HG03469 (cell line): ENCODE measurements at regions not wholly inside any gene's neighbourhood (a gene's known extent, or its start where the extent isn't known, plus 50 kb on each side); places are given as distances from the start of the nearest gene placed in this dataset.
"Not testable (repeated sequence)": the region's sequence is repeated elsewhere in the genome, so short reads cannot be mapped to it uniquely, and the experiment has no call there.

Source experiments
- ATAC-seq: cut with Tn5 transposase; IDR thresholded peaks from one replicate; pipeline ENCODE4 v1.9.1; 2021; ENCODE audit warnings: mild to moderate bottlenecking, moderate library complexity, moderate number of reproducible peaks; ENCODE audit not compliant: unreplicated experiment

DNA sequence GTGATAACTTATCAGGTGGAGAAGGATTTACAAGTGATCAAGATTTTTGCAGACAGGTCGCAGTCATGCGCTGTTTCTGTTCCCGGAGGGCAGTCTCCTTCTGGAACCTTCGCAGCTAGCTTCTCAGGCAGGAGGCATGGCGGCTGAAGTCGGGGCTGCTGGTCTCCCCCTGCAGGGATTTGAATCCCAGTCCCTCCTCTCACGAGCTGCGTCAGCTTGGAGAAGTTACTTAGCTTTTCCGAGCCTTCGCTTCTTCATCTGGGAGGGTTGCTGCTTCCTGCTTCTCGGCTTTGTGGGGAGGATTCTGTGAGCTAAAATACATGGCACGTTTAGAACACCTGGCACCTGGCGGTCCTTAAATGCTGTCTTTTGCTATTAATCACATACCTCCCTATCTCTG lies 287.8 kb upstream of the FOXF1 start:
- no peak for ATAC-seq

DNA sequence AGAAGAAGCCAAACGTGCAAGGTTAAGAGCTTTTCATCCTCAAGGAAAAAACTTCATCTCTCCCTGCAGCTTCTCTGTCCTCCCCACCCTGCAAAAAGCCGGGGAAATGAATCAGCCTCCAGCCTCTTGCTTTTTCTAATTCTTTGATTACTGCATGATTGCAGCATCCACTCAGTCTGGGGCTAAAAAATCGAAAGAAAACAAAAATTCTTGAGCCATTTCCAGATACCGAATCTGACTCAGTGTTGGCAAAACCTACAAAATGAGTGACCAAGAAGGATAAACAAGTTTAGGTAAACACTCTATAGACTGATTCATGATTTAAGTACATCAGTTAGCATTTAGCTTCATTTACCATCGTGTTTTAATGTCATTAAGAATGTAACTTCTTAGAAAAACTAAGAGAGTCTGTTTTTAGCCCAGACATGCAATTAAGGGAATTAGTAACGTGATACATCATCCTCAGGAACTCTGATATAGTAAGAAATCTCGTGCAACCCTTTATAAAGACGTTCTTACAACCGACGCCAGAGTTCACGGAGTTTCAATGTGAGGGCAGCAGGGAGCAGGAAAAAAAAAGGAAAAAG lies 287.3 kb upstream of the FOXF1 start:
- ATAC-seq, result no peak

- ATAC-seq, result no peak
Measured at GRCh38 chr16:86224126-86224525, 286.2 kb upstream of the FOXF1 start.

DNA sequence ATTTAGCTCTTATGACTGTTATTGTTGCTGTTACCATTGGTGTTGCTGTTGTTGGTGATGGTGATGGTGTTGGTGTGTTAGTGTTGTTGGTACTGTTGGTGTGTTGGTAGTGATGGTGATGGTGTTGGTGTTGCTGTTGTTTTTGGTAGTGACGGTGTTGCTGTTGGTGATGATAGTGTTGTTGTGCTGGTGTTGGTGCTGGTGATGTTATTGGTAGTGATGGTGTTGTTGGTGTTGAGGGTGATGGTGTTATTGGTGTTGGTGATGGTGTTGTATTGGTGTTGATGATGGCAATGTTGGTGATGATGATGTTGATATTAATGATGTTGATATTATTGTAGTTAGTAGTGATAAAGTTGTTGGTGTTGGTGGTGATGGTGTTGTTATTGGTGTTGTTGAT lies 285.7 kb upstream of the FOXF1 start:
- ATAC-seq, result no peak

DNA sequence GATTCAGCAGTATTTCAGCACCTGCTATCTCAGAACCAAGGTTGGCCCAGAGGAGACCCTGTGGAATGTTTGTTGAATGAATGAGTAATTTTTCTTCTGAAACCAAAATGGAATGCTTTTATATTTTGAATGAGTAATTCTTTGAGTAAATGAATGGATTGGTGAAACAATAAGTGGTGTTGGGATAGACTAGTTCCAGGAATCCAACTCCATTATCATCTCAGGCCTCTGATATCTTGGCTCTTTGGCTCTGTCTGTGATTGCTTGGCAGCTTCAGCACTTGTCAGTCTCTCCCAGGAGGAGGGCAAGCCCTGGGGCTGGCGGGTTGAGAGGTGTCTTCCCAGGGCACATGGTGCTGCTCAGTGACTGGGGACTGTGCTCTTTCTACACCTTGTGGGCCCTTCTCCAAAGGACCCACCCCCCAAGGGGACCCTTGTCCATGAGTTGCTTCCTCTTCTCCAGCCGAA lies 284.4 kb upstream of the FOXF1 start:
- no peak for ATAC-seq

DNA sequence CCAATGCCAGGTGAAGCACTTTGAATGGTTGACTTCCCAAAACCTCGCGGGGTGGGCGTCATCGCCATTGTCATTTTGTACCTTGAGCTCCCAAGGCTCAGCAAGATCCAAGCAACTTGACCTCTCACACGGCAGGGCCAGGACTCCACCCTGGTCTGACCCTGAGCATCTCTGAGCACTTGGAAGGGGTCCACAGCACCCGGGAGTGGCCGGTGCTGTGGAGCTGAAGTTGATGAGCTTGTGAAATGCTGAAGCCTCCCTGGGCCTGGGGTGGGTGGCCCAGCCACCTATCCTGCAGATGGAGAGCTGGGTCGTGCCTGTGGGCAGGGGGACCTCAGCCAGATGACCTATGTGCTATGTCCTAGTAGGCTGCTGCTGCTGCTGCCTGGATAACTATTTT lies 283.3 kb upstream of the FOXF1 start:
- ATAC-seq, result no peak

DNA sequence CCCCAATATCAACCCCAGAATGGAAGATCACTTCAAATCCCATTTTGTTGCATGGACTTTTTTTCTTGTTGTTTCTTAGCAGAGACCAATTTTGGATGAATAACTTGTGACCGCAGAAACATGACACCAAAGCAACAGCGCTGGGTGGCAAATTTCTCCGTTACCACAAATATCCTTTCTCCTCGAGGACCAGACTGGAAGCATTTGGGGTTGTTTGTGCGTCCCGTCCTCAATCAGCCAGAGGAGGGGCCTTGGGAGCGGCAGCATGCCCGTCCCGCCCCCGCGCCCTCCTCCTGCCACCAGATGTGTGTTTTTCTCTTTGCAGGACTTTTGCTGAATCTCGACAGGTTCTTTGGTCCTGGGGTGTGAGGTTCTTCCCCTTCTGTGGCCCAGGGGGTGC lies 282.5 kb upstream of the FOXF1 start:
- ATAC-seq, result no peak

DNA sequence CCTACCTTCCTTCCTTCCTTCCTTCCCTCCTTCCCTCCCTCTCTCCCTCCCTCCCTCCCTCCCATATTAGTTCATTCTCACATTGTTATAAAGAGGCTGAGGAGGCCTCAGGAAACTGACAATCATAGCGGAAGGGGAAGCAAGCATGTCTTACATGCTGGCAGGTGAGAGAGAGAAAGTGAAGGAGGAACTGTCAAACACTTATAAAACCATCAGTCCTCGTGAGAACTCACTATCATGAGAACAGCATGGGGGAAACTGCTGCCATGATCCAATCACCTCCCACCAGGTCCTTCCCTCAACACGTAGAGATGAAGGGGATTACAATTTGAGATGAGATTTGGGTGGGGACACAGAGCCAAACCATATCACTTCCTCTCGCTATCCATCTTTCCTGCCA lies 281.6 kb upstream of the FOXF1 start:
- no peak for ATAC-seq

GRCh38 chr16:86229283-86229682 lies 281.0 kb upstream of the FOXF1 start:
- ATAC-seq, result no peak

DNA sequence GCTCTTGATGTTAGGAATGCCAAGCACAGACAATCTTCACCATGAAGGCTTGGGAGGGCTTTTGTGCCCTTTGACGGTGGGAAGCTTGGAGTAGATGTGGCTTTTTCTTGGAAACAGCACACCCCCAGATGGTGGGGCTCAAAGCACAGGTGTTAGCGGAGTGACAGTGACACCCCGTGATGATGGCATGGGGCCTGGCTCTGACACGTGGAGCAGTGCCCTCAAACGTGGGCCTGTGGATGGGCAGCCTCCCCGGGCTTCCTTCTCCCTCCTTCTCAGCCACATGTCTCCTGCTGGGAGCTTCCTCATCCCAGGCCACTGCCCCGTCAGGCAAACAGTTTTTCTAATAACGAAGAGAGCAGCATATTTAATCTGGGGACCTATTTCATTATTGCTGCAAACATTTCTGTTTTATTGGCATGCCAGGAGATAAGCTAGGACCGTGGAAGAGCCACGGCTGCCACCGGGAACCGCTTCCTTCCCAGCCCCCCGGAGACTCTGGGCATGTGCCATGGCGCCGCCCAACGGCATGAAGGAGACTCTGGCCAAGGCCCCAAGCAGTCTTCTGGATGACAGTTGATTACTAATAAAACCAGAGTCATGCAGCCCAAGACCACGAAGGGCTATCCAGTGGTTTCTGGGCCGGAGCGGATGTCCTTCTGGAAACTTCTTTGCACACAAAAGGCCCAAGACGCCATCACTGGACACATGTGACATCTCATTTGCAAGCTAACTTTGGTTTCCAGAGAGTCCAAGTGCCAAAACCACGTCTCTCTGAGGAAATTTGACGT lies 280.3 kb upstream of the FOXF1 start:
- no peak for ATAC-seq

- no peak for ATAC-seq
Measured at GRCh38 chr16:86231321-86231995, 278.9 kb upstream of the FOXF1 start.

- no peak for ATAC-seq
Measured at GRCh38 chr16:86231996-86232350, 278.4 kb upstream of the FOXF1 start.

DNA sequence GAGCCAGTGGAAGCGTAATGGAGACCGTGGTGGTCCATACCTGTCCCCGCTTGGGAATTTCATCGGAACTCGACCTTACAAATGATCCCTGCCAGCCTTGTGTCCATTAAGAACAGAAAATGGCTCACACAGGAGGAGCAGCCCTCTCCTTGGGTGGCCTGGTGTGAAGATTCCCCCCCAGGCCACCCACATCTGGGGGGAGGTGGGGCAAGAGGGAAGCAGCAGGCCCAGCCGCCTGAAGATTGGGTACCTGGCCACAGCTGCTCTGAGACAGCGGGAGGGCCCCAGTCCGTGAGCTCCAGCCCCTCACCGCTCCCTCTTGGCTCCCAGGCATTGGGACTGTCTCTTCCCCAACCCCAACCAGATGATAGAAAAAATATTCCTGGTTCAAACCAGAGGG lies 277.8 kb upstream of the FOXF1 start:
- no peak for ATAC-seq

DNA sequence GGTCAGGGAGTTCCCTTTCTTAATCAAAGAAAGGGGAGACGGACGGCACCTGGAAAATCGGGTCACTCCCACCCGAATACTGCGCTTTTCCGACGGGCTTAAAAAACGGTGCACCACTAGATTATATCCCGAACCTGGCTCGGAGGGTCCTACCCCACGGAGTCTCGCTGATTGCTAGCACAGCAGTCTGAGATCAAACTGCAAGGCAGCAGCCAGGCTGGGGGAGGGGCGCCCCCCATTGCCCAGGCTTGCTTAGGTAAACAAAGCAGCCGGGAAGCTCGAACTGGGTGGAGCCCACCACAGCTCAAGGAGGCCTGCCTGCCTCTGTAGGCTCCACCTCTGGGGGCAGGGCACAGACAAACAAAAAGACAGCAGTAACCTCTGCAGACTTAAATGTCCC lies 276.8 kb upstream of the FOXF1 start:
- not testable (repeated sequence) for ATAC-seq

DNA sequence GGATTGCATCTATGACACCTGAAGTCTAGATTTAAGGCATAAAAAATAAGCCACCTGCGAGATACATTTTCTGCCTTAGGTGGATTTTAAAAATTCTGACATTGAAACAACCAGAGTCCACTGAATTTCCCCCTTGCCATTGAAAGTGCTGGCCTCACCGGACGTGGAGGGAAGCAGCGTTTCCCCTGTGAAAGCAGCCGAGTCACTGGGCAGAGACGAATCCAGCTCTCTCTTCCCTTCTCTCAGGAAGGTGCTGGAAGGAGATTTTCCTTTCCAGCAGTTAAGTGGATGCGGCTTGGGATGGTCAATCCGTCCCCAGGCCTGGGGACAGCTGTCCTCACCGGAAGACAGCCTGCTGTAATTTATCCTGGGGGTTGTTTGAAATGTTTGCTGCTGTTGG lies 270.9 kb upstream of the FOXF1 start:
- no peak for ATAC-seq

DNA sequence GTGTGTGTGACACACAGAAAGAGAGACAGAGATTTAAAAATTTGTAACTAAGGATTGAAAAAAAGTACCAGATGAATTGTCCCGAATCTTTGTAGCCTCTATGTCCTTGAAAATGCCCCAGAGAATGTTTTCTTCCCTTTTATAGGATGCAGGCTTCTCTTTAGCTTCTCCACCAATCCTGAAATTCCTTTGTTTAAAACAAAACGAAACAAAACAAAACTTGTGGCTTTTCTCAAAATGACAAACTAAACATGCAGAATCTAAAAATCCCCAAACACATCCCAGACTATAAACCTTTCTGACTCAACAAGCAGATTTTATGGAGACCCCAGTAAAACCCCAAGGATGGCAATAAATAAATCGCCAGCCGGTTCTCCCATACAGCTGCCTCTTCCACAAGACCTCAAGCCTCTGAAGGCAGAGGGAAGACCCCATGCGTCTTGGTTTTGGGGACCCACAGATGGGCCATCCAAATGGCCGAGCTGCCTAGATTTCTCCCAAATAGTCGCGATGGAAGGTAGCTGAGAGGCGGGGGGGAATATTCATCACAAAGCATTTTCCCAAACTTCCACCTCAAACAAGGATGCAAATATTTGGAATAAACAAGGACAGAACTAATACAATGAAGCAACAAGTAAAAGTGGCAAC lies 269.5 kb upstream of the FOXF1 start:
- no peak for ATAC-seq

DNA sequence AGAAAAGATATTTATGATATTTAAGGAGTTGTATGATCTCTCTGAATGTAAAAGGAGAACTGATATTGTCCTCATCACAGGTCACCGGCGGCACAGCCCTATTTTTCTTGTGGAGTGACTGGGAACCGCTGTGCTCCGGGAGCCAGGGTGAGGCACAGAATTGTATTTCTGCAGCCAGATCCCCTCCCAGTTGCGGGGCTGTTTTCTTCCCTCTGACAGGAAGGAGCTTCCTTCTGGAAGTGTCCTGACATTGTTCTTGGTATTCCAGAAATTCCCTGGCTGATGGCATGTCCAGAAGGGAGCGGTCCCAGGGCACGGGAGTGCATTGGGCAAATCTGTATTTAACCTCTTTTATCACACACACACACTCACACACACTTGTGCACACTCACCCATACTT lies 268.6 kb upstream of the FOXF1 start:
- no peak for ATAC-seq

DNA sequence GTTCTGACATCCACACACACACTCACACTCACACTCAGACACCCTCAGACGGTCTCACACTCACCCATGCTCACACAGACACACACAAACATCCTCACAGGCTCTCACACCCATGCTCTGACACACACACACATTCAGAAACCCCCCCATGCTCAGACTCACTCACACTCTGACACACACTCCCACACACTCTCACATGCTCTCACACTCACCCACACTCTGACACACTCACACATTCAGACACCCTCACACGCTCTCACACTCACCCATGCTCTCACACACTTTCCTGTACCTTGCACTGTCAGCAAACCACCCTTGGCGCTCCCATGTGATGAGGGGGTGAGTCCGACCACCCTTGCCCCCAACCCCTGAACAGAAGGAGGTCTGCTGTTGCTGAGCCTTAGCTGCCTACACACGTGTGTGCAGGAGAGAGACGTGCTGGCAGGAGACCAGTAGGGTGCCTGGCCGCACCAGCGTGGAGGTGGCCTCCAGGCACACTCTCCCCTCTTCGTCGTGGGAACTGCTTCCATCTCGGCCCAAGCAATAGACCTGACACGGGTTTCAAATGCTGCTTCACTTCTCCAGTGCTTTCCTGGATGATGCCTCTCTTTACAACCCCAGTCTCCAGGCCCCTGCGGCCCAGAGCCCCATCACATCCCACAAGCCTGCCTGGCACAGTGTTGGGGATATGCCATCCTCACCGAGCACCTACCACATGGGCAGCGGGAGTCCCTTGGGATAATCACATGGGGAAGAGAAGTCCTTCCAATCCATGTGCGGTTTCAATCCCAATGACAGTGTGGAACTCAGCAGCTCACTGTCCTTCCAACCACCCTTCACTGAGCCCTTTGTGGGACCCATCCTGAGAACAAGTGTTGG lies 267.8 kb upstream of the FOXF1 start:
- ATAC-seq, result no peak

DNA sequence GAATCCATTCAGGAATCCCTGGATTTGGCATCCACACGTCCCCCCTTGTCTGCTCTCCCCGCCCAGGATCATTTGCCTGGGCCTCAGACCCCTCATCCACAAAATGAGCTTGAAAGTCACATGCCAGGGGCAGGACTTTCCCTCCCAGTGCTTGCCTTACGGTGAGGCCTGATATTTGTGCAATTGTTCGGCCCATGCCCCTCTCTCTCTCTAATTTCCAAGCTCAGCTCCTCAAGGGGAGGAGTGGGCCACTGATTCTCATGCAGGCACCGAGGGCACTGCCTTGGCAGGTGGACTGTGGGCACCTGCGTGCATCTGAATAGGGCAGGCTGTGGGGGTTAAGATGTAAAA lies 267.2 kb upstream of the FOXF1 start:
- ATAC-seq, result no peak

DNA sequence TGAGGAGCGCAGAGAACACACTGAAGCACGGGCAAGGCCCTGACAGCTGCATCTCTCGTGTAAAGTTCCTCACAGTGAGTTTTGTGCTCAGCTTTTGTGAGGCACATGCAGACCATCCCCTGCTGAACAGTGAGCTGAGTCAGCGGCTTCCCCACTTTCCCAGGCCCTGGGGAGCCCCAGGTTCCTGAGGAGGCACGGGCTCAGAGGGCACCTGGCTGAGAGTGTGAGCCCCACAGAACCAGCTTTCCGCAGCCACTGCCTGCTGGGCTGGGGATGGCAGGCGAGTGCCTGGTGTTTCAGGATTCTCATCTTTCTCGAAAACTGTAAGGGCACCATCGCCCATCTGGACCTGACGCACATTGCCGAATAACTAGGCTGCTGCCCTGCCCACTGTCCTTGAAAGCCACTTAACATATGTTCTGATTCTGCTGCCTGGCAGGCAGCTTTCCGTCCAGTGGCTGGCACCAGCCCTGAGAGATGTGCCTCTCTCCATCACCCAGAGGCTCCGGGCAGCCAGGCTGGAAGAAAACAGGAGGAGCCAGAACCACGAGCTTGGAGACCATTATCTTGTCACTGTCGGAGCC lies 266.7 kb upstream of the FOXF1 start:
- ATAC-seq, result no peak

- ATAC-seq, result no peak
Measured at GRCh38 chr16:86244158-86244557, 266.2 kb upstream of the FOXF1 start.
